Common myeloid progenitor, CD34-positive (primary cell): ENCODE measurements at regions not wholly inside any gene's neighbourhood (a gene's known extent, or its start where the extent isn't known, plus 50 kb on each side); places are given as distances from the start of the nearest gene placed in this dataset.

Experiments
- CTCF ChIA-PET: fragments of 350-600 bp; sonication (Branson Sonifier 250); formaldehyde crosslinking; loops from one replicate; lab custom pipeline; 2021; ENCODE audit warnings: antibody characterized with exemption; lab: Charles Lee
- POLR2A ChIA-PET: fragments of 350-600 bp; sonication (Branson Sonifier 250); formaldehyde crosslinking; loops from one replicate; lab custom pipeline; 2021; ENCODE audit warnings: antibody characterized with exemption; lab: Charles Lee
- DNase-seq, 3 donors: peaks; one replicate each; pipeline versions ENCODE4 v3.0.0 to v3.0.0-alpha.2; 2013
- H3K27ac ChIP-seq, 2 experiments: 1 replicate in 1 of 2; 2 replicates in 1 of 2; pipeline ENCODE4 v1.7.0; 2013; ENCODE audit warnings: inconsistent platforms in 2 of 2, low read length in 2 of 2, mild to moderate bottlenecking in 2 of 2, low read depth in 1 of 2, moderate library complexity in 1 of 2; ENCODE audit not compliant: severe bottlenecking in 2 of 2, insufficient read depth in 1 of 2, poor library complexity in 1 of 2
- H3K27me3 ChIP-seq, 5 experiments: replicated peaks in 2 of 5; 1 replicate in 3 of 5; 2 replicates in 2 of 5; pipeline versions ENCODE4 v1.6.1 to v1.7.0; 2013; ENCODE audit warnings: low read length in 4 of 5, mild to moderate bottlenecking in 2 of 5, moderate library complexity in 2 of 5, inconsistent platforms in 1 of 5; ENCODE audit not compliant: insufficient read depth in 5 of 5, control insufficient read depth in 4 of 5
- H3K36me3 ChIP-seq, 4 experiments: 1 replicate in 2 of 4; 2 replicates in 2 of 4; pipeline versions ENCODE4 v1.6.1 to v1.7.0; 2013; ENCODE audit warnings: low read length in 3 of 4, control low read depth in 1 of 4, mild to moderate bottlenecking in 1 of 4; ENCODE audit not compliant: control insufficient read depth in 4 of 4, insufficient read depth in 4 of 4
- H3K4me1 ChIP-seq, 4 experiments: 1 replicate in 3 of 4; 2 replicates in 1 of 4; pipeline versions ENCODE4 v1.6.1 to v1.7.1; 2013; ENCODE audit warnings: low read length in 3 of 4, mild to moderate bottlenecking in 3 of 4, control low read depth in 1 of 4, inconsistent platforms in 1 of 4, moderate library complexity in 1 of 4; ENCODE audit not compliant: control insufficient read depth in 4 of 4, insufficient read depth in 4 of 4; ENCODE audit errors: control extremely low read depth in 1 of 4
- H3K4me3 ChIP-seq, 7 experiments: 1 replicate in 4 of 7; 2 replicates in 3 of 7; pipeline versions ENCODE4 v1.5.1 to v1.7.0; 2013; ENCODE audit warnings: mild to moderate bottlenecking in 7 of 7, low read length in 6 of 7, moderate library complexity in 6 of 7, inconsistent platforms in 2 of 7, low read depth in 2 of 7, control low read depth in 1 of 7; ENCODE audit not compliant: insufficient read depth in 4 of 7, control insufficient read depth in 1 of 7; ENCODE audit errors: extremely low read depth in 1 of 7
- H3K9me3 ChIP-seq, 5 experiments: 1 replicate in 4 of 5; 2 replicates in 1 of 5; pipeline versions ENCODE4 v1.6.1 to v1.7.1; 2013; ENCODE audit warnings: low read length in 4 of 5, mild to moderate bottlenecking in 2 of 5, inconsistent platforms in 1 of 5, low read depth in 1 of 5, moderate library complexity in 1 of 5; ENCODE audit not compliant: control insufficient read depth in 4 of 5, insufficient read depth in 2 of 5; ENCODE audit errors: control extremely low read depth in 1 of 5
- WGBS: methylation state at CpG from one replicate; pipeline ENCODE4 v1.1.5; 2013; ENCODE audit not compliant: insufficient coverage; 5-methylcytosine and 5-hydroxymethylcytosine counted together

DNA sequence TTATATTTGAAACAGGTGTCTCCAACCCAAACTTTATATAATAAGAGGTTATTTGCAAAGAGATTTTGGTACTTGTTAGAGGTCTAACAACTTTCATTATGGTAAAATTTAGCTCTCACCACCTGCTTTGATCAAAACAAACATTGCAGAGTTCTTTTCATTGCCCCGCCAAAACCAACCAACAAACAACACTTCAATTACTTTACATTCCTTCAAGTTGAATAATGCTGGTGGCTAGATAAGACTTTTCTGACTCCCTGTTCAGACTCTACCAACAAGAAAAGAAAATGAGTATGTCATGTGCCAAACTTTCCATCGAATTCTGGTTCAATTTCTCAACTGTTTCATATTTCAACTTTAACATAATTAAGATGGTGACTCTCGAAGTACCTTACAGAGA lies 311.1 kb downstream of the ADGRG6 start:
- DNase-seq: no peak
- H3K36me3 ChIP-seq: no peaks in the 10 kb centered on the region
- ChIA-PET POLR2A (no interaction called here), CTCF (no interaction called here)
- H3K9me3 ChIP-seq: peaks cover 0 to 8% (median 3%) of the 10 kb centered on the region in 5 experiments
- H3K4me3 ChIP-seq: no peak overlapping the region
- no peaks in the 10 kb centered on the region for H3K4me1 ChIP-seq
- no peaks in the 10 kb centered on the region for H3K27me3 ChIP-seq
- no peak overlapping the region for H3K27ac ChIP-seq
- WGBS: no CpG with 5 or more reads among the region's 3 CpGs

DNA sequence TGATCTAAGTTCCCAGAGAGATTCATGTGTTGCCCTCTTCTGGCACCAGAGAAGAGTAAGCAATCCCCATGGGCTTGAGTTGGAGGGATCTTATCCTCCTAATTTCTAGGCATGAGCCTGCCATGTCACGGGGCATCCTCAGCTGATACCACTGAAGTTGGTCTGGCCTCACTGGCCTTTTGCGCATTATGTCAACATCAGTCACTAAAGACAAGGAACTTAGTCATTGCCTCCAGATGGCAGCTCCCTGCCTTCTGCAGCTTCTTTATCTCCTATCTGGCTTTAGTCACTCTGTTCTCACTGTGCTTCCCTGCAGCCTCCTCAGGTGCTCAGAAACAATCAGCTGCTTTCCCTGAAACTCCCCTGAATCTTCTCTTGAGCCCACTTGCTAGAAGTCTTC lies 312.2 kb downstream of the ADGRG6 start:
- no peaks in the 10 kb centered on the region for H3K27me3 ChIP-seq
- no peak for DNase-seq
- H3K27ac ChIP-seq: no peak overlapping the region
- WGBS: 94% methylated on average over 2 of the region's 2 CpGs
- ChIA-PET POLR2A (no interaction called here), CTCF (no interaction called here)
- no peaks in the 10 kb centered on the region for H3K4me1 ChIP-seq
- peaks cover 0 to 8% (median 3%) of the 10 kb centered on the region in 5 experiments for H3K9me3 ChIP-seq
- no peaks in the 10 kb centered on the region for H3K36me3 ChIP-seq
- H3K4me3 ChIP-seq: no peak overlapping the region

DNA sequence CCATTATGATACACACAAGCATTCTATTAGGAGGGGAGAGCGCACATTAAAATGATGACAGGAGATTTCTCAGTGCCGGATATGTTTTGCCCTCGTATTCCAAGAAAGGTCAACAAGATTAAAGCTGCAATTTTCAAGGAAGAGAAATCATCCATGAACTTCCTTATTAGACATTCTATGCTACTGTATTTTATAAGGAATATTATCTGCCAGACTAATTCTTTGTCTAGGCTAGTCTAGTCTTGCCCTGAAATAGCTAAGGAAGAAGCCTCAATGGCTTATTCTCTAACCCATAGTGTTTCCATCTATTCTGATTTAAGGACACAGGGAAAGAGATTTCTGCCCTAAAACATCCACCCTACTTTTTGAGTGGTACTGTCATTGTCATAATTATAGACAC lies 315.4 kb downstream of the ADGRG6 start:
- no CpG with 5 or more reads among the region's 3 CpGs for WGBS
- CTCF ChIA-PET: interaction anchor here (0.5 kb wide), 1 partner anchor 168 kb away, joined by 3 read pairs; no protein-coding TSS in a partner anchor

DNA sequence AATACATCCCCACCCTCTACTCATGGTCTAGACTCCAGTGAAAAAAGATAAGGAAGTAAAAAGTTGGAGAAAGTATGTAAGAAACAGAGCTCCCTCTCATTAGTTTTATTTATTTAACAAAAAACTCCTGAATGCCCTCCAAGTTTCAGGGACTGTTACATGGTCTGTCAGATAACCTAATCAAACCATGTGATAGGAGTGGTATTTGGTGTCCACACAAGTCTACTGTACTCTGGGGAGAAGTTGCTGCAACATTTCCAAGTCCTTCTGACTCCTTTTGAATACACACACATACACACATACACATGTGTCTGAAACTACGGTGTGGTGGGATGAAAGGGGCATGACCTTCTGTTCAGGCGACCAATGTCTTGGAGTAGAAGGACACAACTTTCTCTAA lies 320.0 kb downstream of the ADGRG6 start:
- Histone ChIP-seq H3K4me1 (no peaks in the 10 kb centered on the region), H3K9me3 (no peaks in the 10 kb centered on the region), H3K4me3 (no peak overlapping the region), H3K27ac (no peak overlapping the region), H3K36me3 (no peaks in the 10 kb centered on the region), H3K27me3 (no peaks in the 10 kb centered on the region)
- ChIA-PET POLR2A (interaction anchor here (0.7 kb wide), 1 partner anchor 413 kb away, joined by 3 read pairs; no protein-coding TSS in a partner anchor), CTCF (no interaction called here)
- no peak for DNase-seq
- no CpG with 5 or more reads among the region's 2 CpGs for WGBS

More for the DNA sequence above, 315.4 kb downstream of the ADGRG6 start:
- H3K36me3 ChIP-seq: no peaks in the 10 kb centered on the region
- no peak for DNase-seq
- peaks cover 0 to 4% (median 1%) of the 10 kb centered on the region in 5 experiments for H3K9me3 ChIP-seq
- no peak overlapping the region for H3K4me3 ChIP-seq
- H3K4me1 ChIP-seq: no peaks in the 10 kb centered on the region
- H3K27me3 ChIP-seq: no peaks in the 10 kb centered on the region
- POLR2A ChIA-PET: no interaction called here
- no peak overlapping the region for H3K27ac ChIP-seq

DNA sequence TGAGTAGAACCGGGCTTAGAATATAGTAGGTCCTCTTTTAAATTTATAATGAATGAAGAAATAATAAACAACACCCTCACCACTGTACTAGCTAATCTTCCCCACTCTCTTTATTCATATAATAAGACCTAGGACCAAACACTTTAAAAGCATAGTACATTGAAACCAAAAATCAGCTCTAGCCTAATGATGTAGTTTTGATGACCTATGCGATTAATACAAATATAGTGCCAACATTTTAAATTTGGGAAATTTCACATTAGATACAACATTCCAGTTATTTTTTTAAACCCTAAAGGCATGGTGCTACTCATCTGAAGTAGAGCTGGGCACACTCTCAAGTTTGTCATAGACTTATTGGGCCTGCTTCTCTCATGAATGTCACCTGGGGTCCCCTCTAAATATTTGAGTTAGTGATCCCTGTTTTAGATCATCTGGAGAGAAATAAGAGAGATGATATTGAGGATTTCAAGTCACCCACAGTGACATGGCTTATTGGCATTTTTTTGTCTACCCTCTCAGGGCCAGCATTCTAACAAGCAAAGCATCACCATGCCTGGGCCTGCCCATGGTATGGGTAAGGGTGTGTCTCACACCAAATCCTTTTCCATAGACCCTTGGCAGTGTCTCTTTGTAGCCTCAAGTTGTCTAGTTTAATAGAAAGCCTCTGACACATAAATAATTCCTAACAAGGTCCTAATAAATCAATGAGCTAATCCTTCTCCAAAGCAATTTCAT lies 319.8 kb downstream of the HIVEP2 start:
- Histone ChIP-seq H3K9me3 (no peaks in the 10 kb centered on the region), H3K27me3 (no peaks in the 10 kb centered on the region), H3K36me3 (no peaks in the 10 kb centered on the region), H3K27ac (no peak overlapping the region), H3K4me1 (no peaks in the 10 kb centered on the region), H3K4me3 (no peak overlapping the region)
- no CpG with 5 or more reads among the region's 2 CpGs for WGBS
- CTCF ChIA-PET: interaction anchor here (0.5 kb wide), 1 partner anchor 696 kb away, joined by 3 read pairs; no protein-coding TSS in a partner anchor
- DNase-seq: no peak
- POLR2A ChIA-PET: interaction anchor here (0.7 kb wide), 1 partner anchor 1273 kb away, joined by 3 read pairs; no protein-coding TSS in a partner anchor

DNA sequence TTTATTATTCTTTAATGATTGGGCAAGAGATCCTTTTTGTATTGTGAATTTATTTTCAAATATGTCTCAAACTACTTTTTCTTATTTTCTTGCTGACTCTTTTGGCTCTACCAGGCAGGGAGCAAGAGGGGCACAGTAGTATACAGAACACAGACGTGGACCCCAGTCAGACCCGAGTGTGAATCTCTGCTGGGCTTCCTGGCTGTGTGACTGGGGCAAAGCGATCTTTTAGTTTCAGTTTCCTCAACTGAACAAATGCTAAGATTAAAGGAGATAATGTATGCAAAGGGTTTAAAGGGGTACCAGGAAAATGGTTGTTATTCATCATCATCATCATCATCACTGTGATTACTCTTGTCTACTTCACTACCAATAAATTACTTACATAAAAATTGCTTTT lies 317.5 kb downstream of the HIVEP2 start:
- H3K27ac ChIP-seq: no peak overlapping the region
- H3K9me3 ChIP-seq: no peaks in the 10 kb centered on the region
- no peaks in the 10 kb centered on the region for H3K4me1 ChIP-seq
- H3K4me3 ChIP-seq: no peak overlapping the region
- no peak for DNase-seq
- H3K27me3 ChIP-seq: no peaks in the 10 kb centered on the region
- 82% methylated on average over 2 of the region's 3 CpGs for WGBS
- no peaks in the 10 kb centered on the region for H3K36me3 ChIP-seq
- ChIA-PET CTCF (no interaction called here), POLR2A (no interaction called here)

DNA sequence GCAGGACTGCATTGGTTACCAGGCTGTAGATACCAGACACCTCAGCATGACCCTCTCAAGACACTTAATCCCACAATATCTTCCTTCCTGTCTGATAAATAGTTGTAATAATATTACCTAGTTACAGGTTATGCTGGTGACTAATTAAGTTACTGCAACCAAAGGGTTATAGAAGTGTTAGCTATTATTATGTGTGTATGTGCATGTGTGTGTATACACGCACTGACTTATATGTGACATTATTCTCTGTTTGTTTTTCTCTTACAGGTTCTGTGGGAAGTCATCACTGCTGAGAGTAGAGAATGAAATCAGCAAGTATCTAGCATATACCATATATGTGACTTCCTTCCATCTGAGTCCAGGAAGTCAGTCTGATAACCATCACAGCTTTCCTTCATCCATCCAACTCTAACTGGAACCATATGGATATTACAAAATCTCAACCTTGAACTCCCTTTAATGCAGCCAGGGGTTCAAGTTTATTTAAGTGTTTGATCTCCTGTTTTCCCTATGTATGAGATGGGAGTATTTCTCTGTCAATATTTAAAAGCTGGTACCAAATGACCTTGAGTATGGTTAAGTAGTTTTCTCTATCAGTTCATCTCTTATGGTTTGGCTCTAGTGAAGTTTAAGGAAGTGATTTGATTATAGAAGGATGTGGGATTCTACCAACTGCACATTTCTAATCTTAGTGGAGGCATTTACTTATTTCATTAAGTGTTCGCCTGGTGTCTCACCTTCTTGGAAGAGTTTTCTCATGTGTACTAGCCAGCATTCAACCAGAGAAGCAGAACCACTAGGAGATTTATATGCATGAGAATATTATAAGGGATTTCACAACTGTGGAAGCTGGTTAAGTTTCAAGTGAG lies 313.2 kb downstream of the HIVEP2 start:
- CTCF ChIA-PET: no interaction called here
- Histone ChIP-seq H3K4me3 (no peak overlapping the region), H3K9me3 (no peaks in the 10 kb centered on the region), H3K27me3 (no peaks in the 10 kb centered on the region), H3K27ac (no peak overlapping the region), H3K36me3 (no peaks in the 10 kb centered on the region), H3K4me1 (no peaks in the 10 kb centered on the region)
- peak in 2 of 3 donors; percentile 3 to 12 for DNase-seq
- POLR2A ChIA-PET: no interaction called here
- WGBS: no CpG with 5 or more reads among the region's 2 CpGs
